VCaP (cell line): ENCODE measurements at regions not wholly inside any gene's neighbourhood (a gene's known extent, or its start where the extent isn't known, plus 50 kb on each side); places are given as distances from the start of the nearest gene placed in this dataset.

Source experiments
- H3K27ac ChIP-seq: fragments of 450-650 bp; 2 replicates; pipeline ENCODE4 v1.5.1; 2017
- TF ChIP-seq, protein P1 (sequence below): fragments of 450-650 bp; conservative IDR thresholded peaks from 2 replicates; pipeline ENCODE4 v1.5.1; 2017; ENCODE audit warnings: mild to moderate bottlenecking, moderate library complexity

DNA sequence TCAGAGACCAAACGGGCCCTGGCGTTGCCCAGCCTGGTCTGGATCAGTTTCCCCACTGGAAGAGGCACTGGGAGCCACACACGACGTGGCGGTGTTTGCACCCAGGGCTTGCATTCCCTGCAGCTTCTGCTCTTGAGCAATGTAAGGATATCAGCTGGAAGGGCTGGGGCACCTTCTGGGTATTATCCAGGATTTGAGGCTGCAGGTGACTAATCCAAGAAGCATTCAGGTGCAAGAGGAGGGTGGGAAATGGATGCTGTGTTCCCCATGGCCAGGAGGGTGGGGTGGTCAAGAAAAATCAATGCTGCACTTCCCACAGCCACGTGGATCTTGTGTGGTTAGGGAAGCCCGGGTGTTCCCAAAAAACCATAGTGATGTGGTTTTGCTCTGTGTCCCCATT lies 430.9 kb downstream of the IRX2 start:
- no peak overlapping the region for H3K27ac ChIP-seq
- TF ChIP-seq, protein P1, sequence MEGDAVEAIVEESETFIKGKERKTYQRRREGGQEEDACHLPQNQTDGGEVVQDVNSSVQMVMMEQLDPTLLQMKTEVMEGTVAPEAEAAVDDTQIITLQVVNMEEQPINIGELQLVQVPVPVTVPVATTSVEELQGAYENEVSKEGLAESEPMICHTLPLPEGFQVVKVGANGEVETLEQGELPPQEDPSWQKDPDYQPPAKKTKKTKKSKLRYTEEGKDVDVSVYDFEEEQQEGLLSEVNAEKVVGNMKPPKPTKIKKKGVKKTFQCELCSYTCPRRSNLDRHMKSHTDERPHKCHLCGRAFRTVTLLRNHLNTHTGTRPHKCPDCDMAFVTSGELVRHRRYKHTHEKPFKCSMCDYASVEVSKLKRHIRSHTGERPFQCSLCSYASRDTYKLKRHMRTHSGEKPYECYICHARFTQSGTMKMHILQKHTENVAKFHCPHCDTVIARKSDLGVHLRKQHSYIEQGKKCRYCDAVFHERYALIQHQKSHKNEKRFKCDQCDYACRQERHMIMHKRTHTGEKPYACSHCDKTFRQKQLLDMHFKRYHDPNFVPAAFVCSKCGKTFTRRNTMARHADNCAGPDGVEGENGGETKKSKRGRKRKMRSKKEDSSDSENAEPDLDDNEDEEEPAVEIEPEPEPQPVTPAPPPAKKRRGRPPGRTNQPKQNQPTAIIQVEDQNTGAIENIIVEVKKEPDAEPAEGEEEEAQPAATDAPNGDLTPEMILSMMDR, result no peak

DNA sequence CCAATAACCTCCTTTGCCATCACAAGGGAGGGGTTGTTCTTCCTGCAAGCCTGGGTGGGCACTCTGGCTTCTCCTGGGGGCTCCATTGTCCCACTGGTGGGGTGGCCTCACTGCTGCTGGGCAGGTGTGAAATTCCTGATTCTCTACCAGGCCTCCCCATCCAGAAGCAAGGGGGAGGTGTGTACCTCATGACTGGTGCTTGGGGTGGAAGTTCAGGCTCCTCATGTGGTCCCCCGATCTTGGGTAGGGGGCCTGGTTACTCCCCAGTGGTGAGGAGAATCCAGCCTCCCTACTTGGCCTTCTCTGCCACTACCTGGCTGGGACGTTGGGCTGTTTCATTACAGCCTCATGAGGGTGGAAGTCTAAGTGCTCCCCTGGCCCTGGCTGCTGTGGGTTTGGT lies 433.9 kb downstream of the IRX2 start:
- TF ChIP-seq, protein P1, result no peak

GRCh38 chr5:2311851-2312250 lies 429.1 kb upstream of the IRX4 start:
- TF ChIP-seq, protein P1, result no peak
- no peak overlapping the region for H3K27ac ChIP-seq

More for the DNA sequence above, 433.9 kb downstream of the IRX2 start:
- no peak overlapping the region for H3K27ac ChIP-seq

- TF ChIP-seq, protein P1, result no peak
Observed at GRCh38 chr5:2310946-2311345, 428.2 kb upstream of the IRX4 start.

GRCh38 chr5:2307631-2308030 lies 424.9 kb upstream of the IRX4 start:
- no peak overlapping the region for H3K27ac ChIP-seq
- TF ChIP-seq, protein P1, result no peak

More at GRCh38 chr5:2310946-2311345, 428.2 kb upstream of the IRX4 start:
- no peak overlapping the region for H3K27ac ChIP-seq

GRCh38 chr5:2306711-2307110 lies 424.0 kb upstream of the IRX4 start:
- TF ChIP-seq, protein P1, result no peak
- H3K27ac ChIP-seq, result 0 out of 2 replicates have a peak overlapping the region, but pooled peaks have one; percentile 5

DNA sequence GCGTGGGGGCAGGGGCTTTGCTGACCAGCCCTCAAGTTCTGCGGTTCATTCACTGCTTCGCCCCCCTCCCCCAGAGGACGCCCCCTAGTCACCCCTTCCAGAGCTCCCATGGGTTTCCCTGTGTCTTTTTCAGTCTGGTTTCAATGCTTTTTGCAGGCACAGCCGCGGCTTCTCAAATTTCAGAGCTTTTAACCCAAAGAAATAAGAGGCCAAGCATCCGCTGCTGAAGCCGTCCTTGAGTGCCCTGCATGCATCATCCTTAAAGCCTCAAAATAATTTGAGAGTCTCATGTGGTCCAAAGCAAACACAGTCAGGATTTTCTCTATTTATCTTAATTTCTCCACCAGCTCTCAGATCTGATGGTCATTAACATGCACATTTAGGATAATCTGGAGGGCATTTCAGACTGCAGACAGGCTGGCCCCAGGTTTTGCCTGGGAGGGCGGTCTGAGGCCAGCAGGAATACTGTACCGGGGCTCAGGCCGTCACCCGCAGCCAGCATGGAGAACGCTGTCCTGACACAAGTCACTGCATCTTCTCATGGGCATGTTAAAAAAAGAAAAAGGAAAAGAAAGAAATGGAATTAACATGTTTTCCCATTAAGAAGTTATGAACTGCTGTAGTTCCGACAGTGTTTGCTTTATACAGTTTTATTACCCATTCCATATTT lies 420.8 kb upstream of the IRX4 start:
- H3K27ac ChIP-seq, result no peak overlapping the region
- TF ChIP-seq, protein P1, result no peak
